ENCODE measurements at regions not wholly inside any gene's neighbourhood (a gene's known extent, or its start where the extent isn't known, plus 50 kb on each side); places are given as distances from the start of the nearest gene placed in this dataset.

GRCh38 chr14:104460791-104461651 lies 118.5 kb upstream of the C14orf180 start:
- Histone ChIP-seq H3K9ac (ENCODE audit: low read depth in 2 of 2, low read length in 2 of 2) (no peak overlapping the region), H3K4me1 (no peaks in the 10 kb centered on the region), H3K9me3 (no peaks in the 10 kb centered on the region), H3K27me3 (peaks cover 17% of the 10 kb centered on the region), H3K4me3 (no peak overlapping the region), H3K36me3 (no peaks in the 10 kb centered on the region), H3K27ac (no peak overlapping the region)
- intact Hi-C loops (cut with DNase I): no loop called here
- TF ChIP-seq CTCF (IDR thresholded peaks at IDR 0.05): no peak
- peak; percentile 12 for DNase-seq

DNA sequence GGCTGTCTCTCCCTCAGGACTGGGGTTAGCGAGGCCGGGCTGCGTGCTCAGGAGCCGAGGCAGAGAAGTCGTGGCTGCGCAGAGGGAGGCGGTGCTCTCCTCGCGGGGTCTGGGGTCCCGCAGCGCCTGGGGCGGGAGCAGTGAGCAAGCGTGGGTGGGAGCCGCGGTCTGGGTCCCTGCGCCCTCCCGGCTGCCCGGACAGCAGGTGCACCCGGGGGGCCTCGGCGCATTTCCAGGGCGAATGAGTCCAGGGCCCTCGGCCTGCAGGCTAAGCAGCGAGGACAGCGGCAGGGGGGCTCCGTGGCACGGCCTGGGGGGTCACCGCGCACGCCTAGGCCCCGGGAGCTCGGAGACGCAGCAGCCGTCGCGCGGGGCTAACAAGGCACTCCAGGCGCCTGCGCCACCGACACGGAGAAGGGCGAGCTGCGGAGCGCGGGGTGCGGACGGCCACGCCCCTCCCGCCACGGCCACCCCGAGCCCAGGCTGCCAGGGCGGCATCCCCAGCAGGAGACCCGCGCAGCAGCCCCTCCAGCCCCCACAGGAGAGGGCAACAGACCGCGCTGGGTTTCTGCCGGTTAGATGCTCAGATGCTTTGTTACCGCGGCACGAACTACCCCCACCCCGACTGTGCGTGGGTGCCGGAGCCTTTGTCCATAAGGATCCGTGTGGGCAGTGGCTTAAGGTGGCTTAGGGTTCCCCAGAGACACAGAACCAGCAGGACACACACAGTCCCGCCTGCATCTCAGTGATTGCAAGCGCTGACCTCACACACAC lies 117.7 kb upstream of the C14orf180 start:
- Histone ChIP-seq H3K4me1 (no peaks in the 10 kb centered on the region), H3K4me3 (no peak overlapping the region), H3K27me3 (peaks cover 17% of the 10 kb centered on the region), H3K36me3 (no peaks in the 10 kb centered on the region), H3K9me3 (no peaks in the 10 kb centered on the region), H3K27ac (no peak overlapping the region), H3K9ac (ENCODE audit: low read depth in 2 of 2, low read length in 2 of 2) (no peak overlapping the region)
- TF ChIP-seq CTCF (IDR thresholded peaks at IDR 0.05): no peak
- DNase-seq: peak; percentile 8
- intact Hi-C loops (cut with DNase I): no loop called here

DNA sequence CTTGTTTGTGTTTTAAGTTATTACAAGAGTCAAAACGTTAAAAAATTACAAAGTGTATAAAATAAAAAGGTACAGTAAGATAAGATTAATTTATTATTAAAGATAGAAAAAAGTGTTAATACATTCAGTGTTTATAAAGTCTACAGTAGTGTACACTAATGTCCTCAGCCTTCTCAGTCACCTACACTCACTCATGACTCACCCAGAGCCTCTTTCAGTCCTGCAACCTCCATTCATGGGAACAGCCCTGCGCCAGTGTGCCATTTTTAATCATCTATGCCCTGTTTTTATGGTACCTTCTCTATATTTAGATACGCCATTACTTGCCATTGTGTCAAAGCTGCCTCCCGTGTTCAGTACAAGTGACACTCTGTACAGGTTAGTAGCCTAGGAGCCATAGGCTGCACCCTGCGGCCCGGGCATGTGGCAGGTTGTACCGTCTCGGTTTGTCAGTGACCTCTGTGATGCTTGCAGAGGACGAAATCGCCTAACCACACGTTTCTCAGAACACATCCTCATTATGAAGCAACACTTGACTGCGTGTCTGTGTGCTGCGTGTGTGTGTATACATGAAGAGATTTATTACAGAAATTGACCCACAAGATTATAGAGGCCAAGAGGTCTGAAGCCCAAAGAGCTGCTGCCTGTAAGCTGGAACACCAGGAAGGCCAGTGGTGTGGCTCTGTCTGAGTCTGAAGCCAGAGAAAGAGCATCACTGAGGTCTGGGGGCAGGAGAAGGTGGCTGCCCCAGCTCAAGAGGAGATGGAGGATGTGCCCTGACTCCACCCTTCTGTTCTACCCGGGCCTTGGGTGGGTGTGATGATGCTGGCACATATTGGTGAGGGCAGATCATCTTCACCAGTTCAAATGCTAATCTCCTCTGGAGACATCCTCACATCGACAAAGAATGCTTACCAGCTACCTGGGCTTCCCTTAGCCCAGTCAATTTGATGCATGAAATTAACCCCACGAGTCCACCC lies 116.6 kb upstream of the C14orf180 start:
- intact Hi-C loops (cut with DNase I): no loop called here
- Histone ChIP-seq H3K4me3 (no peak overlapping the region), H3K27me3 (peaks cover 17% of the 10 kb centered on the region), H3K27ac (no peak overlapping the region), H3K36me3 (no peaks in the 10 kb centered on the region), H3K9me3 (no peaks in the 10 kb centered on the region), H3K4me1 (no peaks in the 10 kb centered on the region), H3K9ac (ENCODE audit: low read depth in 2 of 2, low read length in 2 of 2) (no peak overlapping the region)
- DNase-seq: no peak
- TF ChIP-seq CTCF (IDR thresholded peaks at IDR 0.05): no peak

DNA sequence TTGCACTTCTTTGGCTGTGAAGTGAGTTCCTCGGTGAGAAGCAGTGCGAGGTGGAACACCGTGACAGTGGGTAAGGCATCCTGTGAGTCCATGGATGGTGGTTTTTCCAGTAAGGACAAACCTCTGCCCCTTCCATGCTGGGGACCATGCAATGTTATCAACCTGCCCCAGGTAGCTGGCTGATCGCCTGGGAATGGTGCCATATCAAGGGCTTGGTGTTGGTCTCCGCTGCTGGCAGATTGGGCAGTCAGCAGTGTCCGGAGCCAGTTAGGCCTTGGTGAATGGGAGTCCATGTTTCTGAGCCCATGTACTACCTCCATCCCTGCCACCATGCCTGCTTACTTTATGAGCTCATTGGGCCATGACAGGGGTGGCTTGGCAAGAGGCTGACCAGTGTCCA lies 114.7 kb upstream of the C14orf180 start:
- Histone ChIP-seq H3K9ac (ENCODE audit: low read depth in 2 of 2, low read length in 2 of 2) (no peak overlapping the region), H3K9me3 (no peaks in the 10 kb centered on the region), H3K4me3 (no peak overlapping the region), H3K36me3 (no peaks in the 10 kb centered on the region), H3K27me3 (peaks cover 17% of the 10 kb centered on the region), H3K4me1 (no peaks in the 10 kb centered on the region), H3K27ac (no peak overlapping the region)
- TF ChIP-seq CTCF (IDR thresholded peaks at IDR 0.05): no peak
- no peak for DNase-seq
- intact Hi-C loops (cut with DNase I): no loop called here
